GM23338 (cell line): ENCODE measurements at regions not wholly inside any gene's neighbourhood (a gene's known extent, or its start where the extent isn't known, plus 50 kb on each side); places are given as distances from the start of the nearest gene placed in this dataset.

Source experiments
- ATAC-seq: fragments of 200-7000 bp; cut with Tn5 transposase; 3 replicates; pipeline ENCODE4 v1.9.1; 2020
- DNase-seq: peaks from one replicate; pipeline ENCODE4 v3.0.0-alpha.2; 2015; ENCODE audit warnings: low spot score
- H2AFZ ChIP-seq: fragments of 200-600 bp; sonication (generic); 2 replicates; pipeline ENCODE4 v1.8.0; 2016; ENCODE audit warnings: antibody characterized with exemption, mild to moderate bottlenecking, moderate library complexity
- H3F3A ChIP-seq: fragments of 200-600 bp; sonication (generic); replicated peaks from 2 replicates; pipeline ENCODE4 v1.8.0; 2017; ENCODE audit warnings: antibody characterized with exemption, mixed run types, low read depth
- H3K27ac ChIP-seq: fragments of 200-600 bp; sonication (generic); 2 replicates; pipeline ENCODE4 v1.6.1; 2016; ENCODE audit warnings: low read depth
- H3K27me3 ChIP-seq: fragments of 200-600 bp; sonication (generic); 2 replicates; pipeline ENCODE4 v1.8.0; 2016; ENCODE audit warnings: mild to moderate bottlenecking, mixed run types, moderate library complexity; ENCODE audit not compliant: insufficient read depth
- H3K36me3 ChIP-seq: fragments of 200-600 bp; sonication (generic); 2 replicates; pipeline ENCODE4 v1.8.0; 2016; ENCODE audit warnings: mild to moderate bottlenecking; ENCODE audit not compliant: insufficient read depth
- H3K4me1 ChIP-seq: fragments of 200-600 bp; sonication (generic); 2 replicates; pipeline ENCODE4 v1.8.0; 2016; ENCODE audit warnings: mild to moderate bottlenecking, moderate library complexity; ENCODE audit not compliant: insufficient read depth
- H3K4me2 ChIP-seq: fragments of 200-600 bp; sonication (generic); 2 replicates; pipeline ENCODE4 v1.7.1; 2017; ENCODE audit warnings: mixed run types
- H3K4me3 ChIP-seq: fragments of 200-600 bp; sonication (generic); 2 replicates; pipeline ENCODE4 v1.6.1; 2016; ENCODE audit warnings: mixed run types
- H3K79me2 ChIP-seq: fragments of 200-600 bp; sonication (generic); replicated peaks from 2 replicates; pipeline ENCODE4 v1.8.0; 2017; ENCODE audit warnings: mild to moderate bottlenecking; ENCODE audit not compliant: insufficient read depth
- H3K9me2 ChIP-seq: fragments of 200-600 bp; sonication (generic); 2 replicates; pipeline ENCODE4 v1.8.0; 2017; ENCODE audit not compliant: insufficient read depth
- H4K20me1 ChIP-seq: fragments of 200-600 bp; sonication (generic); replicated peaks from 2 replicates; pipeline ENCODE4 v1.8.0; 2017; ENCODE audit warnings: mild to moderate bottlenecking; ENCODE audit not compliant: insufficient read depth
- H3K27ac Mint-ChIP-seq: 2 replicates; pipeline ENCODE4 v1.8.0; 2020; ENCODE audit warnings: inconsistent platforms, mild to moderate bottlenecking, moderate library complexity, mixed read lengths
- H3K27me3 Mint-ChIP-seq: 3 replicates; pipeline ENCODE4 v1.8.0; 2022; ENCODE audit warnings: low read depth, mild to moderate bottlenecking, moderate library complexity, mixed read lengths, inconsistent platforms; ENCODE audit not compliant: insufficient read depth, poor library complexity
- H3K36me3 Mint-ChIP-seq: 3 replicates; pipeline ENCODE4 v1.8.0; 2021; ENCODE audit warnings: low read depth, mild to moderate bottlenecking, inconsistent platforms, moderate library complexity, mixed read lengths
- H3K4me1 Mint-ChIP-seq: 3 replicates; pipeline ENCODE4 v1.8.0; 2020; ENCODE audit warnings: mild to moderate bottlenecking, inconsistent platforms, mixed read lengths
- H3K4me3 Mint-ChIP-seq: 3 replicates; pipeline ENCODE4 v1.8.0; 2021; ENCODE audit warnings: moderate library complexity, mild to moderate bottlenecking, inconsistent platforms, mixed read lengths
- H3K9me3 Mint-ChIP-seq: 3 replicates; pipeline ENCODE4 v1.8.0; 2020; ENCODE audit warnings: moderate library complexity, mild to moderate bottlenecking, inconsistent platforms, mixed read lengths
- CREB1 ChIP-seq: fragments of 250-450 bp; sonication (Bioruptor Pico); IDR thresholded peaks from 2 replicates; pipeline ENCODE4 v1.5.0; 2020; ENCODE audit warnings: low read depth, mild to moderate bottlenecking, moderate library complexity
- CTCF ChIP-seq, 2 experiments: fragments of 200-600 bp in 1 of 2; sonication (generic) in 1 of 2; conservative IDR thresholded peaks; 2 replicates each; pipeline versions ENCODE4 v1.5.1 to v1.6.1; 2016 to 2017; ENCODE audit warnings: antibody characterized with exemption in 2 of 2, low read depth in 2 of 2, mild to moderate bottlenecking in 2 of 2, moderate library complexity in 1 of 2
- ETS1 ChIP-seq: IDR thresholded peaks from 2 replicates; pipeline ENCODE4 v1.6.1; 2016; ENCODE audit warnings: antibody characterized with exemption
- EZH2 ChIP-seq: fragments of 200-600 bp; sonication (generic); IDR thresholded peaks from one replicate; pipeline ENCODE4 v1.8.0; 2017; ENCODE audit warnings: antibody characterized with exemption, mild to moderate bottlenecking, low read depth; ENCODE audit not compliant: unreplicated experiment
- EZH2phosphoT487 ChIP-seq: fragments of 200-600 bp; sonication (generic); IDR thresholded peaks from one replicate; pipeline ENCODE4 v1.8.1; 2018; ENCODE audit warnings: antibody characterized with exemption; ENCODE audit not compliant: unreplicated experiment
- JUNB ChIP-seq: IDR thresholded peaks from one replicate; pipeline ENCODE4 v1.6.1; 2016; ENCODE audit warnings: antibody characterized with exemption; ENCODE audit not compliant: unreplicated experiment
- NANOG ChIP-seq: IDR thresholded peaks from 2 replicates; pipeline ENCODE4 v1.6.1; 2016; ENCODE audit warnings: antibody characterized with exemption, borderline replicate concordance
- POLR2AphosphoS5 ChIP-seq: IDR thresholded peaks from 2 replicates; pipeline ENCODE4 v1.6.1; 2016; ENCODE audit warnings: antibody characterized with exemption, low read depth
- REST ChIP-seq: IDR thresholded peaks from one replicate; pipeline ENCODE4 v1.6.1; 2018; ENCODE audit warnings: antibody characterized with exemption; ENCODE audit not compliant: unreplicated experiment
- STAT1 ChIP-seq: IDR thresholded peaks from one replicate; pipeline ENCODE4 v1.6.1; 2016; ENCODE audit warnings: antibody characterized with exemption; ENCODE audit not compliant: unreplicated experiment
- ZNF114 ChIP-seq: fragments of 250-450 bp; sonication (Bioruptor Pico); IDR thresholded peaks from 2 replicates; pipeline ENCODE4 v1.5.0; 2020; ENCODE audit warnings: mild to moderate bottlenecking, moderate library complexity
- ZNF331 ChIP-seq: fragments of 250-450 bp; sonication (Bioruptor Pico); IDR thresholded peaks from 2 replicates; pipeline ENCODE4 v1.5.0; 2020; ENCODE audit warnings: low read depth, mild to moderate bottlenecking, moderate library complexity
- TF ChIP-seq, protein P1 (sequence below): fragments of 250-450 bp; sonication (Bioruptor Pico); IDR thresholded peaks from 2 replicates; pipeline ENCODE4 v1.5.0; 2020; ENCODE audit warnings: mild to moderate bottlenecking, moderate library complexity

DNA sequence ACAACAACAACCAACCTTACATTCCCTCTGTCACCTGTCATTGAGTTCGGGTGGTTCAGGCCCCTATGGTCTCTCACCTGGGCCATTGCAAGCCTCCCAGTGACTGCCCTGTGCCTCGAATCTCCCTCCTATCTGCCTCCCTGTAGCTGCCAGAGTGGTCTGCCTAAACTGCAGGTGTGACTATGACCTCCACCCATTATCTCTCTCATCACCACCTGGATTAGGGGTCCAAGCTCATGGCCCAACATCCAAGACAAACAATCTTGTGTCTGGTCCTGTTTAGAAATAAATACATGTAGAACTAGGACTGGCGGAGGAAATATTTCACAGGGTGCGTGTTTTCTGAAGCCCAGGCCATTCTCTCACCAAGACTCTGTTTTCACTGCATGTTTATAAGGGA lies 146.6 kb downstream of the HERPUD2 start:
- DNase-seq: no peak
- Histone ChIP-seq H3K27me3 (no peaks in the 10 kb centered on the region), H3F3A (no peaks in the 10 kb centered on the region), H3K4me1 (no peaks in the 10 kb centered on the region), H3K4me3 (no peak overlapping the region), H3K27ac (no peak overlapping the region), H2AFZ (no peak overlapping the region), H3K36me3 (no peaks in the 10 kb centered on the region), H4K20me1 (no peaks in the 10 kb centered on the region), H3K79me2 (no peaks in the 10 kb centered on the region), H3K9me2 (no peaks in the 10 kb centered on the region), H3K4me2 (no peak overlapping the region)
- ATAC-seq: no peak
- no peak overlapping the region for H3K27ac Mint-ChIP-seq
- no peak for TF ChIP-seq ZNF331 (CRISPR knock-in tag)
- TF ChIP-seq POLR2AphosphoS5: no peak
- no peak for TF ChIP-seq JUNB
- no peak for TF ChIP-seq ZNF114 (CRISPR knock-in tag)
- TF ChIP-seq CTCF (conservative IDR thresholded peaks at IDR 0.05; ENCODE audit: low read depth in 2 of 2): no peak
- TF ChIP-seq EZH2: no peak
- TF ChIP-seq, protein P1, sequence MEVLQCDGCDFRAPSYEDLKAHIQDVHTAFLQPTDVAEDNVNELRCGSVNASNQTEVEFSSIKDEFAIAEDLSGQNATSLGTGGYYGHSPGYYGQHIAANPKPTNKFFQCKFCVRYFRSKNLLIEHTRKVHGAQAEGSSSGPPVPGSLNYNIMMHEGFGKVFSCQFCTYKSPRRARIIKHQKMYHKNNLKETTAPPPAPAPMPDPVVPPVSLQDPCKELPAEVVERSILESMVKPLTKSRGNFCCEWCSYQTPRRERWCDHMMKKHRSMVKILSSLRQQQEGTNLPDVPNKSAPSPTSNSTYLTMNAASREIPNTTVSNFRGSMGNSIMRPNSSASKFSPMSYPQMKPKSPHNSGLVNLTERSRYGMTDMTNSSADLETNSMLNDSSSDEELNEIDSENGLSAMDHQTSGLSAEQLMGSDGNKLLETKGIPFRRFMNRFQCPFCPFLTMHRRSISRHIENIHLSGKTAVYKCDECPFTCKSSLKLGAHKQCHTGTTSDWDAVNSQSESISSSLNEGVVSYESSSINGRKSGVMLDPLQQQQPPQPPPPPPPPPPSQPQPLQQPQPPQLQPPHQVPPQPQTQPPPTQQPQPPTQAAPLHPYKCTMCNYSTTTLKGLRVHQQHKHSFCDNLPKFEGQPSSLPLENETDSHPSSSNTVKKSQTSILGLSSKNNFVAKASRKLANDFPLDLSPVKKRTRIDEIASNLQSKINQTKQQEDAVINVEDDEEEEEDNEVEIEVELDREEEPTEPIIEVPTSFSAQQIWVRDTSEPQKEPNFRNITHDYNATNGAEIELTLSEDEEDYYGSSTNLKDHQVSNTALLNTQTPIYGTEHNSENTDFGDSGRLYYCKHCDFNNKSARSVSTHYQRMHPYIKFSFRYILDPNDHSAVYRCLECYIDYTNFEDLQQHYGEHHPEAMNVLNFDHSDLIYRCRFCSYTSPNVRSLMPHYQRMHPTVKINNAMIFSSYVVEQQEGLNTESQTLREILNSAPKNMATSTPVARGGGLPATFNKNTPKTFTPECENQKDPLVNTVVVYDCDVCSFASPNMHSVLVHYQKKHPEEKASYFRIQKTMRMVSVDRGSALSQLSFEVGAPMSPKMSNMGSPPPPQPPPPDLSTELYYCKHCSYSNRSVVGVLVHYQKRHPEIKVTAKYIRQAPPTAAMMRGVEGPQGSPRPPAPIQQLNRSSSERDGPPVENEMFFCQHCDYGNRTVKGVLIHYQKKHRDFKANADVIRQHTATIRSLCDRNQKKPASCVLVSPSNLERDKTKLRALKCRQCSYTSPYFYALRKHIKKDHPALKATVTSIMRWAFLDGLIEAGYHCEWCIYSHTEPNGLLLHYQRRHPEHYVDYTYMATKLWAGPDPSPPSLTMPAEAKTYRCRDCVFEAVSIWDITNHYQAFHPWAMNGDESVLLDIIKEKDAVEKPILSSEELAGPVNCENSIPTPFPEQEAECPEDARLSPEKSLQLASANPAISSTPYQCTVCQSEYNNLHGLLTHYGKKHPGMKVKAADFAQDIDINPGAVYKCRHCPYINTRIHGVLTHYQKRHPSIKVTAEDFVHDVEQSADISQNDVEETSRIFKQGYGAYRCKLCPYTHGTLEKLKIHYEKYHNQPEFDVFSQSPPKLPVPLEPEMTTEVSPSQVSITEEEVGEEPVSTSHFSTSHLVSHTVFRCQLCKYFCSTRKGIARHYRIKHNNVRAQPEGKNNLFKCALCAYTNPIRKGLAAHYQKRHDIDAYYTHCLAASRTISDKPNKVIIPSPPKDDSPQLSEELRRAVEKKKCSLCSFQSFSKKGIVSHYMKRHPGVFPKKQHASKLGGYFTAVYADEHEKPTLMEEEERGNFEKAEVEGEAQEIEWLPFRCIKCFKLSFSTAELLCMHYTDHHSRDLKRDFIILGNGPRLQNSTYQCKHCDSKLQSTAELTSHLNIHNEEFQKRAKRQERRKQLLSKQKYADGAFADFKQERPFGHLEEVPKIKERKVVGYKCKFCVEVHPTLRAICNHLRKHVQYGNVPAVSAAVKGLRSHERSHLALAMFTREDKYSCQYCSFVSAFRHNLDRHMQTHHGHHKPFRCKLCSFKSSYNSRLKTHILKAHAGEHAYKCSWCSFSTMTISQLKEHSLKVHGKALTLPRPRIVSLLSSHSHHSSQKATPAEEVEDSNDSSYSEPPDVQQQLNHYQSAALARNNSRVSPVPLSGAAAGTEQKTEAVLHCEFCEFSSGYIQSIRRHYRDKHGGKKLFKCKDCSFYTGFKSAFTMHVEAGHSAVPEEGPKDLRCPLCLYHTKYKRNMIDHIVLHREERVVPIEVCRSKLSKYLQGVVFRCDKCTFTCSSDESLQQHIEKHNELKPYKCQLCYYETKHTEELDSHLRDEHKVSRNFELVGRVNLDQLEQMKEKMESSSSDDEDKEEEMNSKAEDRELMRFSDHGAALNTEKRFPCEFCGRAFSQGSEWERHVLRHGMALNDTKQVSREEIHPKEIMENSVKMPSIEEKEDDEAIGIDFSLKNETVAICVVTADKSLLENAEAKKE (CRISPR knock-in tag): no peak
- no peak for TF ChIP-seq NANOG
- TF ChIP-seq EZH2phosphoT487: no peak
- no peak for TF ChIP-seq REST
- no peak for TF ChIP-seq CREB1 (CRISPR knock-in tag)
- TF ChIP-seq ETS1: no peak
- no peak for TF ChIP-seq STAT1
- no peaks in the 10 kb centered on the region; the same call in 2 of the 3 replicates for H3K9me3 Mint-ChIP-seq
- H3K27me3 Mint-ChIP-seq: peaks cover 2% of the 10 kb centered on the region
- no peaks in the 10 kb centered on the region for H3K36me3 Mint-ChIP-seq
- H3K4me3 Mint-ChIP-seq: no peak overlapping the region
- no peaks in the 10 kb centered on the region; the same call in 2 of the 3 replicates for H3K4me1 Mint-ChIP-seq
